Stimulated activated CD4-positive, alpha-beta T cell treated with anti-CD3 and anti-CD28 coated beads, Interleukin-4, amount 100 ng/mL, for 4 hours (primary cell): ENCODE measurements at regions not wholly inside any gene's neighbourhood (a gene's known extent, or its start where the extent isn't known, plus 50 kb on each side); places are given as distances from the start of the nearest gene placed in this dataset.

Experiments used
- DNase-seq, 2 experiments: peaks; one replicate each; pipeline ENCODE4 v3.0.0-alpha.2; 2020

DNA sequence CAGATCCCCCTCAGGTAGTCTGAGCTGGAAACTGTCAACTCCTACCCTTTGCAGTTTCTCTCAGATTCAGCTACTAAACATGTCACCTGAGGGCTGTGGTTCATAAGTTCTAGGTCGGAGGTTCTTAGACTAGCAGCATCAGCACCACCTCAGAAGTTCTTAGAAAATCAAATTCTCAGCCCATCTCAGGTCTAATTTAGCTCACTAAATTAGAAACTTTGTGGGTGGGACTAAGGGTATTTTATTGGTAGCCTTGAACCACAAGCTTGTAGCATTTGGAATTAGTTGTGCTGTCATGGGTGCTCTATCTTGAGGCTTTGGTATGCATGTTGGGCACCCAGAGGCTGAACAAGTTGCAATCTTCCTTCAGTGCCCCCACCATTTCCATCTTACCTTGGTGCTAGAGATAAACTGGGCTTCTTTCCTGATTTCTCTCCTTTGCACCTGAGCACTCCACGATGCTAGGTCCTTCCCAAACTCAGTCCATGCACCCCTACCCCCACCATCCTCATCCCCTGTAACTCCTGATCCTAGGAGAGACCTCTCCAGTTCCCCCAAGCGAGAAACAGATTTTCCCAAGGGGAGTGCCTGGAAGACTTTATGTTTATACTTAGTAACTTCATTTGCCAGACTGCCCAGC, 54.2 kb downstream of the S1PR1 start:
- no peak for DNase-seq

DNA sequence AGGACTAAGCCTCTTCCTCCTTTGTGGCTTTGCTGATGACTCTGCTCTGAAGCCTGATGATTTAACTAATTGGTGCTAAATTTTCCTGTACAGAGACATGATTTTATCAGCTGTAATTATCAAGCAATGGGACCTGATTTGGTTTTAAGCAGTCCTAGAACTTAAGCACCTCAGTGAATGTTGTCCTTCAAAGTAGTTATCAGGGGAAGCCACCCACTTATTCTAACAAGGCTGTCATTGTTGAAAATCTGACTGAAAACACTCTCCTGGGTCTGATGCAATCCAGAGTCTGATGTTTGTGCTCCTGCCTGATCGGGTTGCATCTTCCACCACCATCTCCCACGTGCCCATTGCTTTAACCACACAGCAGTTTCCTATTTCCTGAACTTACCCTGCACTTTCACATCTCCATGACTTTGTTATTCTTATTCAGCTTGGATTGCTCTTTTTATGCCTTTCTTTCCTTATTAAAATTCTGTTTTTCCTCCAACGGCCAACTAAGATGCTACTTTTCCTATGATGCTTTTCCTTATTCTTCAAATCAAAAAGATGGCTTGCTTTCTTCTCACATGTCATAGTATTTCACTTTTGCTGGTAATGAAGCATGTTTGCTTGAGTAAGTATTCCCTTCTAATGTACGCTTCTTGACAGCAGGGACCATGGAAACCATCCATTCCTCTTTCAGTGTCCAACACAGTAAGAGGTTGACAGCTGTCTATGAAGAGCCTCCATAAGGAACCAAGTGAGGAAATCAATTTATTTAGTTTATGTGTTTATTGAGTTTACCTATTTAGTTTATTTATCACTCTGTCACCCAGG, 55.0 kb downstream of the S1PR1 start:
- peak in 1 of 2 experiments; percentile 28 for DNase-seq

DNA sequence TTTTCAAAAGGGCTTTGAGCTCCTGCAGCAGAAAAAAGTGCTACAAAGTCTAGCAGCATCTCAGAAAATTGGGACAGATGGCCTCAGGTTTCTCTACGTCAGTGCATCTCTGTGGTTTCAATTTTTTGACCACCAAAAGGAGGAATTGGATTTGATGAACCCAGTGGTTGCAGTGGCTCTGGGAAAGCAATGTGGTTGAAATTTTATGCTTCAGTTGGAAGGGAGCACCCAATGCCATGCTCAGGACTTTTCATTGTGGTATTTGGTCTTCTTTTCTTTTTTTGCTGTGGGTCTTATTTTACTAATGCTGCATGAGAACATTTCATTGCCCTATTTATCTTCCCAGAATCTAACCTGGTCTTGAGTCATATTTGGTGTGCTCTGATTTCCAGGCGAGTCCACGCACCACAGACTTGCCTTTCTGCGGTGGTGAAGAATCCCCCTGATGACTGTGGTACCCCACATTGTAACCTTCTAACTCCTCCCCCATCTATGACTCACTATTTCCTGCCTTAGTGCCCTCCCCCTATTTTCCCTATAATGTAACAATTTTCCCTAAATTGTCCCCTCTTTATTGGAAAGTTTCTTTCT, 56.7 kb downstream of the S1PR1 start:
- peak; percentile 15 to 65 for DNase-seq

DNA sequence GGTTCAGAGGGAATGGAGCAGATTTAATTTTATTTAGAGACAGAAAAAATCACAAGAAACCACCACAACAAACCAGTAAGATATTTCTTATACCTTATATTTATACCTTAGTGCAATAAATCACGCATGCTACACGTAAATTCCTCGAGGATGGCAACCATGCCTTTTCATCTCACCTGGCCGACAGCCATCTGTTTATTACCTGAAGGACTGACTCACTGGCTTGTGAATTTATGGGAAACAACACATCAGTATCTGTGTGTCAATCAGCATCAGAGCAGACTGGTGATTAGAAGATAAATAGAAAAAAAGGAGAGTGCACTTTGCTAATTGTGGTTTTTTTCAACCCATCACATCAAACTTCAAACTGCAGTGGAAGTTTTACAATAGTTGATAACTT, 58.4 kb downstream of the S1PR1 start:
- no peak for DNase-seq

DNA sequence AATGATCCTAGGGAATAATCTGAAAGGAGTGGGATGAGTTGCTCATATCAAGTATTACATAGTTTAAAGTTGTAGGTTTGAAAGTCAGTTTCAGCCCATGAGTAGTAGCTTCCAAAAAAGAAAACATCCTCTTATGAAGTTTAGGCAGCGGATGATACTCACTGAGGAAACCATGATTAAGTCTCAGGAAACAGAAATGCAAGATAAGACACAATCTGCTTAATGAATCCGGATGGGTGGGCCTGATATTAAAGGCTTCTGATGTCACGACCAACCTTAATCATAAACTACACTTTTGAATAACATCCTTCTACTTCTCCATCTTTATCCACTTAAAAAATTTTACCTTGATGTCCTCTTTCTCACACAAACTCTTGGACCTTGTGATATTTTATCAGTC, 61.8 kb downstream of the S1PR1 start:
- DNase-seq = no peak

DNA sequence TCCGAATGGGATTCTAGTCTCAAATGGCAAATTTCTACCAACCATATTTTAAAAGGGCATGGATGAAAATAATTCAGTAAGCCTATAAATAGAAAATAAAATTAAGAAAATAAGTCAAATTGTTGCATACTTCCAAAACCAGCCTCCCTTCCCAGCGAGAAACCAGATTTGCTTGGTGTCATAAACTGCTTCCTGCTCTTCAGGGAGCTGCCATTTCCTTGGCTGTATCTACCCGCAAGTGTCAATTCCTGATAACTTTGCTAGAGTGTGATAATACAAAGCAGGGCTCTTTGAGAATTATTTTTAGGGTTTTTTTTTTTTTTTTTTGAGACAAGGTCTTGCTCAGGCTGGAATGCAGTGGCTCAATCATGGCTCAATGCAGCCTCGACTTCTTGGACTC, 62.3 kb downstream of the S1PR1 start:
- DNase-seq = no peak

DNA sequence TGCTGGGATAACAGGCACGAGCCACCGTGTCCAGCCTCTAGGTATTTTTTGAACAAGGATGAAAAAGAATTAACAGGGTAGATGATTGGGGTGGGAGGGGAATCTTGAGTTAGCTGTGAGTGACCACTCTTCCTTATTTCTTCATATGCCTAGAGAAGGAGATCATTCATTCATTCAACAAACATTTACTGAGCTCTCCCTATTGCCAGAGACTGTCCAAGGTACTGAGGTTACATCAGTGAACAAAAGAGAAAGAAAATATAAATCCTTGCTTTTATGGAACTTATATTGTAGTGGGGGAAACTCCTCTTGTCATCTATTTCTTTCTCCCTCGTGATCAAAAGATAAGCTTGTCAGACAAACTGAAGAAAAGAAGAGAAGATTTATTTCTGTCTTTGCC, 62.9 kb downstream of the S1PR1 start:
- no peak for DNase-seq

DNA sequence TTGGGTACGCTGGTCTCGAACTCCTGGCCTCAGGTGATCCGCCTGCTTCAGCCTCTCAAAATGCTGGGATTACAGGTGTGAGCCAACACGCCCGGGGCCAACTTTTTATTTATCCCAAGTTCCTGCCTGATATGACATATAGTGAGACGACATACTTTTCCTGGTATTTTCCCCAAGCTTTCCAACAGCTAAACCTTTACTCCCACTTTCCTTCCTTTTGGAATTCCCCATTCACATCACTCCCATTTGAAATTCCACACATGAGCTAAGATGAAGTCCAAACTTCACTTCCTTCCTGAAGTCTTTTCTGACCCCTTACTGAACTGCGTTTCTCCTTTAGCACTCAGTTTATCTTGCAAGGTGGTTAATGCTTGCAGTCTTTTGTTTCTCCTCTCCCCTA, 64.1 kb downstream of the S1PR1 start:
- no peak for DNase-seq

DNA sequence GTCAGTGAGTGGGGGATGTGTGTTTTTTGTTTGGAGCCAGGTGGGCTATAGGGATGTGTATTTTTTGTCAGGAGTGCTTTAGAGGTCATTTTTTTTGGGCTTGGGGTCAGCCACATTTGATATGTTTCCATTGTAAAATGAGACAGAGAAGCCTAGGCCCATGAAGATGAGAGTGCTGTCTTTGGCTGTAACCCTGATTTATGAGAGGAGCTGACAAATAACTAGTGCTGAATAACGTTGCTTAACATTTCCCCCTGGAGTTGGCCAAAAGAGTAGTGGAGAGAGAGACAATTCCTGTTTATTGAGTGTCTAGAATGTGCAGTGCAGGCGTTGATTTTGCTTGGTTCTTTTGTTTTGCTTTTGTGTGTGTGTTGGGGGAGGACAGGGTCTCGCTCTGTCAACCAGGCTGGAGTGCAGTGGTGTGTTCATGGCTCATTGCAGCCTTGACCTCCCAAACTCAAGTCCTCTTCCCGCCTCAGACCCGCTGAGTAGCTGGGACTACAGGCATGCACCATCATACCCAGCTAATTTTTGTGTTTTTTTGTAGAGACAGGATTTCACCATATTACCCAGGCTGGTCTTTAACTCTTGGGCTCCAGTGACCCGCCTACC, 64.7 kb downstream of the S1PR1 start:
- DNase-seq = no peak

DNA sequence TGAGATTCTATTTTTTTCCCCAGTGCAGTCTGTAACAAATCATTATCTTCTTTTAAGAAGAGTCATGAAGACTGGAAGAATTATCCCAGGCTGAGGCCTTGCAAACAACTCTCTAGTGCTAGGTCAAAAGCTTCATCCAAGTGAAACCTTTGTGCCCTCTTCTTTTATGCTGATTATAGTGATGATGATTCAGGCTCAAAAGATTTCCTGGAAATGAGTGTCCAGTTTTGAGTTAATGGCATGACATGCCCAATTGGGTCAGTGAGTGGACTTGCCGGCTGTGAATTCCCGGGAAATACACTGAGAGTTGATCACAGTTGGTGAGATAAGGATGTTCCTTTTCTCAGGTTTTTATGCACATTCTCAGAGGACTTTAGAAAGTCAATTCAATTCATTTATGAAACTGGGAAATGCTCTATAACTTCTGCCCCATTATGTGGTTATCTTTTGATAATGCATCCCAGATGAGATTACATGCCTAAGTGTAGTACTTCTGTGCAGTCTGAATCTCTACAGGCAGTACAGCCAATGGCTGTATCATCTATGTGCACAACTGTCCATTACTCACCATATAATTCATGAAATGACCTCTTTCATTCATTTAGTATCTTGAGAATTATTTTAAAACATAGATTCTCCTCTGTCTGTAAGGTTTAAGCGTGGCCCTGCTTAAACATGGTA, 66.2 kb downstream of the S1PR1 start:
- no peak for DNase-seq

DNA sequence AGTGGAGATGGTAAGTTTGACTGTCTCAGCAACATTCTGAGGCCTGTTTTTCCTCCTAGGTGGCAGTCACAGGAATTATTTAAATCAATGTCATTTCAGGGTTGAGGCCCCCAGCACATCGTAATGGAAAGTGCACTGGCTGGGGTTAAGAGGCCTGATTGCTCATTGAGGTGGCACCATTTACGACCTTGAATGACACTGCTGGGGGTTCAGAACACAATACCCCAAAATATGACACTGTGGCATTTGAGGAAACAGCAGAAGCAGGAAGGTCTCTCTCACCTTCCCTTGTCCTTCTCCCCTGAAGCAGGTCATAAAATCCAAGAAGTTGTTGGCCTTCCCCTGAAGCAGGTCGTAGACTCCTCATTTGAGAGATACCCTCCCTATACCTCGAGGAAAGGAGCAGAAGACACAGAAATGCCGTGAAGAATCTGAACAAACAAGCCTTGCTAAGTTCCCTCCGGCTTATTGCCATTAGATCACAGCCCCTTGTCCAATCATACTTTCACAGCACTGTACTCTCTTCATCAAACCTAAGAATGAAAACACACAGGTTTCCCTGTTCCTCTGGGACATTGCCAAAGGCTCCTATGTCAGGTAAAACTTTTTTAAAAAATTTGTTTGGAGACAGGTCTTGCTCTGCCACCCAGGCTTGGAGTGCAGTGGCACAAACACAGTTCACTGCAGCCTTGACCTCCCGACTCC, 71.3 kb downstream of the S1PR1 start:
- no peak for DNase-seq

DNA sequence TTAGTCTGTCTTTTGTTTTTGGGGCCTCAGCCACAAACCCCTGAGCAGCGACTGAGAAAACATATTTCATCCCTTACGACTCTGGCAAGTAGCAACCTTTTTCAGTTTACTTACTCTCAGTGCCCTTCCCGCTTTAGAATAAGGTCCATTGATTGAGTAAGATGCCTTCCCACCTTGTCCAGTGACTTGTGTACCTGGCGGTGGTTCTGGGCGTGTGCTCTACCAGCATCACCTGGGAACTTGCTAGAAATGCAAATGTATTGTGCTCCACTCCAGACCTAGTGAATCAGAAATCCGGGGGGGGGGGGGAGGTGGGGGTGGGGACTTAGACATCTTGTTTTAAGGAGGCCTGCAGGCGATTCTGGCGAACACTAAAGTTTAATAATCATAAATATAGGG, 72.1 kb downstream of the S1PR1 start:
- no peak for DNase-seq

DNA sequence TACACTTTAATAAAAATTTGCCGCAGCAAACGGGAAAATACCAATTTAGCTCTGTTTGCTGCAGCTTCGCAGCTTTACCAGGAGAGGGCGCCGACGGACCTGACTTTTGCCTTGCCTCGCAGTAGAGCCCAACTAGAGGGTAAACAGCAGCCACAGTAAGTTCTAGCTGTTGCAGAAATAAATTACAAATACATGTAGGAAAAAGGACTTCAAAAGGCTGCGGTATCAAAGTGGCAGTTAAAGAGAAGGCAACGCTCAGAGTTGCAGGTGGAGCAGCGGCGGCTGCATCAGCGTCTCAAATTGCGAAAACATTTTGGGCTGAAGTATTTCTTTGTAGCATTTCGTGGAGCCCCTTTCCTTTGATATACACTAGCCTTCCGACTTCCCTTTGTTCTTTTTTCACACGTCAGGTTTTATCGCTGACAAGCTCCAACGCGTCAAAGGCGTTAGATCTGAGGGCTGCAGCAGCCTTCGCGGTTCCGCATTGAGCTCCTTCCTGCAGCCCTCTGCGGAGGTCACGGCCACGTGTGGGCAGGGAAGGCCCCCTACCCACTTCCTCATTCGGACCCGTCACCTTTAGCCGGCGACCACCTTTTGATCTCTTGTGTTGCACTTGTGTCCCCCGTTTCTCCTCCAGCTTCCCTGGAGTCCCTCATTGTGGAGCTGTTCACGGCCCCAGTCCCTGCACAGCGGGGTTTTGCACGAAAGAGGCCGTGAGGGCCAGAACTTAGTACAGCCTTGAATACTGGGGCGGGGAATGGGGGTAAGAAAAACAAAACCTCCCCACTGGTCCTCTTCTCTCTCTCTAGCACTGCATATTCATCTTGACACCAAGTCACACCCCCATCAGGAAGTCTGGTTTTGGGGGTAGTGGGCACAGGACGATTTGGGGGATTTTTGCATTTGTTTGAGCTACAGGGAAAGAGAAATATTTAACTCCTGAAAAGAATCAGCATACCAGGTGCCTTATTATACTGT, 72.8 kb downstream of the S1PR1 start:
- peak; percentile 54 to 61 for DNase-seq

DNA sequence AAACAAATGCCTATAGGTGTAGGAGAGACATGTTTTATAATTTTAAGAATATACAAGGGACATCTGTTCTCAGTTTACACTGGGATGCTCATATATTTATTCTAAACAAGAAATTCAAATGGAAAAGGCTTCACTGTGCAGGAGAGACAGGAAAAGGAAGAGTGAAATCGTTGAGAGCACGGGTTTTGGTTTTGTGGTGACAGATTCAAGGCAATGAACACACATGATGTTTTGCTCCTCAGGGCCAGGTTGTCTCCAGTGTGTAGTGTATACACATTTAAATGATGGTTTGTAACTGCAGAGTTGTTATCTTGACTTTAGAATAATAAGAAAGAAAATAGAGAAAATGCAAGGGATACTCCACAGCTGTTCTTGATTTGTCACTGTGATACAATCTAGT, 73.7 kb downstream of the S1PR1 start:
- no peak for DNase-seq

DNA sequence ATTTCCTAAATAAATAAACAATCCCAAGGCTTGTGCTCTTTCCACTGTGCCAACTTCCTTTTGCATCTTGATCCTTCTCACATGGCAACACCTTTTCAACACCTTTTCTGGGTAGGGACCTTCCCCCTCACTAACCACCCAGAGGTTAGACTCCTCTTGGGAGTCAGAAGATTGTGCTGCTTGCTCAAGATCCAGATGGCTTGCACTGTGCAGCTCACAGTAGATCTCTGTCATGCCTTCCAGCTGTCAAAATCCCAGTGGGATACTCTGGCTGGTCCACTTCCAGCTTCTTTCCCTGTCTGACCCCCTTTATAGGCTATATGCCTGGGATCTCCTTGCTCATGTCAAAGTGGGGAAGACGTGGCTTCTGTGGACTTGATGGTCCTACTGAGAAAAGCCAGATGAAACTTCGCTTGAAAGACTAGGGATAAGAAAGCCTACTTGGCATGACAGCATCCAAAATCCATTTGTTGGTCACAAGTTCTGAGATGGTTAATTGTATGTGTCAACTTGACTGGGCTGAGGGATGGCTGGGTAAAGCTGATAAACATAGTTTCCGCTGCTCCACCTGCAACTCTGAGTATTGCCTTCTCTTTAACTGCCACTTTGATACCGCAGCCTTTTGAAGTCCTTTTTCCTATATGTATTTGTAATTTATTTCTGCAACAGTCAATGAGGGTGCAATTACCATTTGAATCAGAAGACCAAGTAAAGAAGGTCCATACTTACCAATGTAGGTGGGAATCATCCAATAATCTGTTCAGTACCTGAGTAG, 74.5 kb downstream of the S1PR1 start:
- DNase-seq = peak in 1 of 2 experiments; percentile 31

DNA sequence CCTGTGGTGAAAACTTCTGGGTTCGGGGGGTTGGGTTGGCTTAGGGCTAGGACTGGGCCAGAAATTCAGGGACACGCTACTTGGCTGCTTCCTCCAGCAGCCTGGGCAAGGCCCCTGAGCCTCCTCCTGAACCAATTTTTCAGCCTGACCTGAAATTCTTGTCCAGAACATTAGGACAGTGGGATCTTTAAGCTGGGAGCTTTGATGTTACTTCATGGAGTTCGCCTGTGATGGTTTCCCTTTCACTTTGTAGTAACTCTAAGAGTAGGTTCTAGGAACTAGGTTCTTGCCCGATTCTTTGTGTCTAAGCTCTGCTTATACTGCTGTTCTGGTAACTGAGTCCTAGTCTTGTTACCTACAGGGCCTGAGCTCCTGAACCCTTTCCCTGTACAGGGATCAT, 75.3 kb downstream of the S1PR1 start:
- DNase-seq = no peak

DNA sequence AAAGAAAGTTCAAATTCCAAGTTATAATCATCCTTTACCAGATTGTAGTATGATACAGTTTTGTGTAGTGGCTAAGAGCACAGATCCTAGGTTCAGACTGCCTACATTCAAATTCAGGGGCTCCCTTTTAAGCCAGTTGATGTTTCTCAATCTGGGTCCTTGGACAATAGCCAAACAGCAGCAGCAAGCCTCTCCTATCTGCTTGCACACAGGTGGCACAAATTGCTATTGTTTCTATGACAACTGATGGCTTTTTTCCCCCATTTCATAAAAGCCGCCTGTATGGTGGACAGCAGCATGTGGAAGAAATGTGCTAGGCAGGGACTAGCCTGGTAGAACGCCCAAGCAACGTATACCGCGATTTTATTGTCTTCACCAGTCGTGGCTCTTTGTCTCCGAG, 76.5 kb downstream of the S1PR1 start:
- no peak for DNase-seq

DNA sequence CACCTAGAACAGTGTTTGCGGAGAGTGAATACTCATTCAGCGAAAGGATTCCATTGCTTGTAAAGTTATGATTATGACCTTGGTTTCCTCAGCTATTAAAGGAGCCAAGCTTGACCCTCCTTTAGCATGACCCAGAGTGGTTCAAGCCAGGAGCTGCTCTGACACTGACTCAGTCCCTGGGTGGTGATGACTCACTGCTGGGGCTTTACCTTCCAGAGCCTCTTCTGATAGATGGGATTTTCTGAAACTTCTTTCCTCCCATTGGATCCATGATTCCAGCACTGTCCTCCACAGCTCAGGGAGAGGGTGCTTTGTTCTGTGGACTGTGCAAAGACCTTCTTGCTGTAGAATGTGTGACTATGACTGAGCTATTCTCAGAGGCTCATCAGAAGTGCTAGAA, 77.4 kb downstream of the S1PR1 start:
- DNase-seq = peak in 1 of 2 experiments; percentile 34

DNA sequence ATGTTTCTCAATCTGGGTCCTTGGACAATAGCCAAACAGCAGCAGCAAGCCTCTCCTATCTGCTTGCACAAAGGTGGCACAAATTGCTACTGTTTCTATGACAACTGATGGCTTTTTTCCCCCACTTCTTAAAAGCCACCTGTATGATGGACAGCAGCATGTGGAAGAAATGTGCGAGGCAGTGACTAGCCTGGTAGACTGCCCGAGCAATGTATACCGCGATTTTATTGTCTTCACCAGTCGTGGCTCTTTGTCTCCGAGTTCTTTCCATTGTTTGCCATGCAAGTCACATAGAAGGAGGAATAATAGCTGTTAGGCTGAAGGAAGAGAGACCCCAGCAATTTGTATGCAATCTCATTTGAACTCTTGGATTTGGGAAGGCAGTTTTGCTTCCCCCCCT, 79.4 kb downstream of the S1PR1 start:
- DNase-seq = no peak

DNA sequence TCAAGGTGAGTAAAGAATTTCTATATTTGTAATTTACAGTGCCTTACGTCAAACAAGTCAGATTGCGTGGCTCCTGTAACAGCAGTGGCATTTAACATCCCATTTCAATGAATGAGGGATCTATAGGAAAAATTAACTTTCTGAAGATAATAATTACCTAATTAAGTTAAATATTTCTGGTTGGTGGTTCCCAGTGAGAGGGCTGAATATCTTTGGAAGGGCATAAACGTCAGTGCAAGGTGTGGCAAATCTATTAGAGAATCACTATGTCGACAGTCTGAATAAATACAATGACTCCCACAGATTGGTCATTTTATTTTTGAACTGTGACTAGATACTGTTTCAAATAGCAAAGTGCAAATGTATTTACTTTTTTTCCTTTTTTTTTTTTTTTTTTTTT, 80.0 kb downstream of the S1PR1 start:
- no peak for DNase-seq

DNA sequence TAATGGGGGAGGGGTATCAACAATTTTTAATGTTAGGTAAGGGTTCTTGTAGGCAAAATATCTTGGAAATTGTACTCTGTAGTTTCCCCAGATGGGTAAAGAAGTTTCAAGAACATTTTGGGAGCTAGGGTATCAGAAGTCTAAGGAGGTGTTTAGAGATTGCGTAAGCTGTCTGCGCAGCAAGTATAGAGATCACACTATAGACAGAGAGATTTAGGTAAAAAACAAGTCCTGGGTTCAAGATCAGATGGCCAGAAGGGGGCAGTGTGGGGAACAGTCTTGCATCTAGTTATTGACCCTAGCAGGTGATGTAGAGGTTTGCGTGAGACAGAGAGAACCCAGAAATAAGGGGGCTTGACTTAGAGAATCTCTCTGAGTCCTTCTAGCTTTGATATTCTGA, 80.8 kb downstream of the S1PR1 start:
- no peak for DNase-seq
